ENCODE measurements at regions not wholly inside any gene's neighbourhood (a gene's known extent, or its start where the extent isn't known, plus 50 kb on each side); places are given as distances from the start of the nearest gene placed in this dataset.

DNA sequence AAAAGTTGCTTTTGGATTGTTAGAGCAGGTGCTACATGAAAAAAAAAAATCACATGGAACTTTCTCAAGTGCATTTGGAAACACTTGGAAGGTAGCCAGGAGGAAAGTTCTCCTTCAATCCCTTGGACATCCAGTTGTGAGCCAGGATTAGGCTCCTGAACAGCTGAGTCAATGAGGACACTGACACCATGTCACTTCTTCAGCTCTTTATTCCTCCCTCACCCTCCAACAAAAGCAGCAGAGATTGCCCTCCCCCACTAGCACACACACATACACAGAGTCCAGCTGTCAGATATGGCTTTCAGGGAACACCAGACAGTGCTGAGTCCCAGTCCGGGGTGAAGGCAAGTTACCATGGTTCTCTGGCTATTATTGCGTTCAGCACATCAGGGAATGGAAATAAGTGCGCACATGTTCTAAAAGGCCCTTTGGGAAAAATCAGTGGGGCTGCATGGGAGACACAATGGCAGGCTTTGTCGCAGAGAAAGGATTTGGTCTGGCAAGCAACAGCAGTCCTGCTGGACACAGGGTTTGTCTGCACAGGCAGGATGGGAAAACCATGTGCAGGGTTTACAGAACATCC, 124.7 kb upstream of the MARCKS start:
- Histone ChIP-seq H3K9ac (ENCODE audit: low read depth in 1 of 2, low read length in 2 of 2) (no peak overlapping the region), H3K4me3 (ENCODE audit: low read depth in 1 of 3, low read length in 3 of 3) (no peak overlapping the region), H3K36me3 (ENCODE audit: control insufficient read depth in 4 of 4, insufficient read depth in 3 of 4, low read depth in 1 of 4, low read length in 3 of 4) (no peaks in the 10 kb centered on the region), H3K4me1 (ENCODE audit: control insufficient read depth in 4 of 4, insufficient read depth in 4 of 4, low read length in 3 of 4) (no peaks in the 10 kb centered on the region), H3K9me3 (ENCODE audit: control insufficient read depth in 4 of 4, low read length in 3 of 4) (no peaks in the 10 kb centered on the region), H3K27ac (ENCODE audit: low read depth in 1 of 2, low read length in 2 of 2) (no peak overlapping the region), H3K27me3 (ENCODE audit: control insufficient read depth in 4 of 4, insufficient read depth in 4 of 4, low read length in 3 of 4) (no peaks in the 10 kb centered on the region)
- DNase-seq (ENCODE audit: low spot score), result no peak
- WGBS, result 60% methylated on average over 4 of the region's 4 CpGs
- TF ChIP-seq HNF4G (IDR thresholded peaks at IDR 0.05) (no peak), YY1 (IDR thresholded peaks at IDR 0.05) (no peak), CTCF (IDR thresholded peaks at IDR 0.05; ENCODE audit: low read depth, low read length, missing input control) (no peak), RAD21 (IDR thresholded peaks at IDR 0.05) (no peak), MAX (IDR thresholded peaks at IDR 0.05) (no peak), REST (IDR thresholded peaks at IDR 0.05) (no peak)
- TF ChIP-seq, protein P1, sequence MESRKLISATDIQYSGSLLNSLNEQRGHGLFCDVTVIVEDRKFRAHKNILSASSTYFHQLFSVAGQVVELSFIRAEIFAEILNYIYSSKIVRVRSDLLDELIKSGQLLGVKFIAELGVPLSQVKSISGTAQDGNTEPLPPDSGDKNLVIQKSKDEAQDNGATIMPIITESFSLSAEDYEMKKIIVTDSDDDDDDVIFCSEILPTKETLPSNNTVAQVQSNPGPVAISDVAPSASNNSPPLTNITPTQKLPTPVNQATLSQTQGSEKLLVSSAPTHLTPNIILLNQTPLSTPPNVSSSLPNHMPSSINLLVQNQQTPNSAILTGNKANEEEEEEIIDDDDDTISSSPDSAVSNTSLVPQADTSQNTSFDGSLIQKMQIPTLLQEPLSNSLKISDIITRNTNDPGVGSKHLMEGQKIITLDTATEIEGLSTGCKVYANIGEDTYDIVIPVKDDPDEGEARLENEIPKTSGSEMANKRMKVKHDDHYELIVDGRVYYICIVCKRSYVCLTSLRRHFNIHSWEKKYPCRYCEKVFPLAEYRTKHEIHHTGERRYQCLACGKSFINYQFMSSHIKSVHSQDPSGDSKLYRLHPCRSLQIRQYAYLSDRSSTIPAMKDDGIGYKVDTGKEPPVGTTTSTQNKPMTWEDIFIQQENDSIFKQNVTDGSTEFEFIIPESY (IDR thresholded peaks at IDR 0.05), result no peak

DNA sequence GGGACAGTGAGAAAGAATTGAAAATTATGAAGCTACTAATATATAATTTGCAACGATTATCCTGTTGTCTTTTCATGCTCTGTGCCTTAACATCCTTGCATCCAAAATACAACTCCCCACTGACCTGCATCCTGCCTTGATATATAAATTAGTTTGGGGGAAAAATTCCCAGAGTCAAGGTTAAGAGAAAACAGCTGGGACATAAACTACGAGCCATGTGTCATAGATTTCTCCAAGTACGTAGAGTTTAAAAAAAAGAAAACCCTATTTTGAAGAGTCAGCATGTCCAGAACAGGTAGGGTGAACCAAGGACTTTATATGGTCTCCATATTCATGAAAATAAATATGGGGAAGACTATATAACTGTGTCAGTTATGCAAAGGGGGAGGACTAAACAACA, 123.8 kb upstream of the MARCKS start:
- DNase-seq (ENCODE audit: low spot score), result no peak
- H3K27ac ChIP-seq (ENCODE audit: low read depth in 1 of 2, low read length in 2 of 2), result no peak overlapping the region
- no peak overlapping the region for H3K4me3 ChIP-seq (ENCODE audit: low read depth in 1 of 3, low read length in 3 of 3)
- no peaks in the 10 kb centered on the region for H3K36me3 ChIP-seq (ENCODE audit: control insufficient read depth in 4 of 4, insufficient read depth in 3 of 4, low read depth in 1 of 4, low read length in 3 of 4)
- no peak overlapping the region for H3K9ac ChIP-seq (ENCODE audit: low read depth in 1 of 2, low read length in 2 of 2)
- no peaks in the 10 kb centered on the region for H3K9me3 ChIP-seq (ENCODE audit: control insufficient read depth in 4 of 4, low read length in 3 of 4)
- H3K4me1 ChIP-seq (ENCODE audit: control insufficient read depth in 4 of 4, insufficient read depth in 4 of 4, low read length in 3 of 4), result no peaks in the 10 kb centered on the region
- H3K27me3 ChIP-seq (ENCODE audit: control insufficient read depth in 4 of 4, insufficient read depth in 4 of 4, low read length in 3 of 4), result no peaks in the 10 kb centered on the region
- WGBS, result 88% methylated on average over 3 of the region's 3 CpGs
- TF ChIP-seq HNF4A (conservative IDR thresholded peaks at IDR 0.05), result no peak
- TF ChIP-seq, protein P2, sequence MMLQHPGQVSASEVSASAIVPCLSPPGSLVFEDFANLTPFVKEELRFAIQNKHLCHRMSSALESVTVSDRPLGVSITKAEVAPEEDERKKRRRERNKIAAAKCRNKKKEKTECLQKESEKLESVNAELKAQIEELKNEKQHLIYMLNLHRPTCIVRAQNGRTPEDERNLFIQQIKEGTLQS (IDR thresholded peaks at IDR 0.05), result no peak
- no peak for TF ChIP-seq CTCF (IDR thresholded peaks at IDR 0.05; ENCODE audit: low read depth, low read length, missing input control)
- no peak for TF ChIP-seq FOXA1 (IDR thresholded peaks at IDR 0.05)
- no peak for TF ChIP-seq RXRA (IDR thresholded peaks at IDR 0.05)
- TF ChIP-seq NR2F2 (IDR thresholded peaks at IDR 0.05), result no peak
- TF ChIP-seq TAF1 (conservative IDR thresholded peaks at IDR 0.05), result no peak
- no peak for TF ChIP-seq MAX (IDR thresholded peaks at IDR 0.05)
- no peak for TF ChIP-seq GABPA (IDR thresholded peaks at IDR 0.05 in 1 of 2, conservative IDR thresholded peaks at IDR 0.05 in 1 of 2)
- no peak for TF ChIP-seq YY1 (IDR thresholded peaks at IDR 0.05)
- TF ChIP-seq, protein P1 (IDR thresholded peaks at IDR 0.05), result no peak
- no peak for TF ChIP-seq REST (IDR thresholded peaks at IDR 0.05)
